DOHH2 (cell line): ENCODE measurements at regions not wholly inside any gene's neighbourhood (a gene's known extent, or its start where the extent isn't known, plus 50 kb on each side); places are given as distances from the start of the nearest gene placed in this dataset.

Source experiments
- EZH2phosphoT487 ChIP-seq: fragments of 200-600 bp; sonication (generic); IDR thresholded peaks from 2 replicates; pipeline ENCODE4 v1.6.1; 2017; ENCODE audit warnings: borderline replicate concordance, mild to moderate bottlenecking, antibody characterized with exemption, low read length, moderate library complexity, mixed read lengths
- TF ChIP-seq, protein P1 (sequence below): fragments of 200-600 bp; sonication (generic); IDR thresholded peaks from one replicate; pipeline ENCODE4 v1.5.1; 2014; ENCODE audit warnings: antibody characterized with exemption, mild to moderate bottlenecking, low read depth, low read length; ENCODE audit not compliant: poor library complexity, severe bottlenecking

GRCh38 chr14:101250336-101250947 lies 310.9 kb upstream of the DIO3 start:
- TF ChIP-seq, protein P1, sequence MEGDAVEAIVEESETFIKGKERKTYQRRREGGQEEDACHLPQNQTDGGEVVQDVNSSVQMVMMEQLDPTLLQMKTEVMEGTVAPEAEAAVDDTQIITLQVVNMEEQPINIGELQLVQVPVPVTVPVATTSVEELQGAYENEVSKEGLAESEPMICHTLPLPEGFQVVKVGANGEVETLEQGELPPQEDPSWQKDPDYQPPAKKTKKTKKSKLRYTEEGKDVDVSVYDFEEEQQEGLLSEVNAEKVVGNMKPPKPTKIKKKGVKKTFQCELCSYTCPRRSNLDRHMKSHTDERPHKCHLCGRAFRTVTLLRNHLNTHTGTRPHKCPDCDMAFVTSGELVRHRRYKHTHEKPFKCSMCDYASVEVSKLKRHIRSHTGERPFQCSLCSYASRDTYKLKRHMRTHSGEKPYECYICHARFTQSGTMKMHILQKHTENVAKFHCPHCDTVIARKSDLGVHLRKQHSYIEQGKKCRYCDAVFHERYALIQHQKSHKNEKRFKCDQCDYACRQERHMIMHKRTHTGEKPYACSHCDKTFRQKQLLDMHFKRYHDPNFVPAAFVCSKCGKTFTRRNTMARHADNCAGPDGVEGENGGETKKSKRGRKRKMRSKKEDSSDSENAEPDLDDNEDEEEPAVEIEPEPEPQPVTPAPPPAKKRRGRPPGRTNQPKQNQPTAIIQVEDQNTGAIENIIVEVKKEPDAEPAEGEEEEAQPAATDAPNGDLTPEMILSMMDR, result no peak
- TF ChIP-seq EZH2phosphoT487, result no peak
